ENCODE measurements at regions not wholly inside any gene's neighbourhood (a gene's known extent, or its start where the extent isn't known, plus 50 kb on each side); places are given as distances from the start of the nearest gene placed in this dataset.

GRCh38 chr11:92591521-92591920 is 366.9 kb downstream of the FAT3 start:
- peaks cover 19% of the 10 kb centered on the region for H3K27me3 ChIP-seq (ENCODE audit: low read depth)
- H3K27ac ChIP-seq (replicated peaks) = no peak overlapping the region
- intact Hi-C loops (cut with micrococcal nuclease) = no loop called here
- no peak for DNase-seq
- no peaks in the 10 kb centered on the region for H3K9me3 ChIP-seq (replicated peaks)
- H3K4me1 ChIP-seq = no peaks in the 10 kb centered on the region
- H3K4me3 ChIP-seq = no peak overlapping the region
- no peak for TF ChIP-seq CTCF (IDR thresholded peaks at IDR 0.05; ENCODE audit: borderline replicate concordance)
- H3K36me3 ChIP-seq = no peaks in the 10 kb centered on the region

- no peaks in the 10 kb centered on the region for H3K36me3 ChIP-seq
Observed at GRCh38 chr11:92594251-92594650, 369.6 kb downstream of the FAT3 start.

GRCh38 chr11:92595052-92595451 is 370.4 kb downstream of the FAT3 start:
- H3K27ac ChIP-seq (replicated peaks) = no peak overlapping the region
- DNase-seq = no peak
- TF ChIP-seq CTCF (IDR thresholded peaks at IDR 0.05; ENCODE audit: borderline replicate concordance) = no peak
- no peaks in the 10 kb centered on the region for H3K9me3 ChIP-seq (replicated peaks)
- H3K27me3 ChIP-seq (ENCODE audit: low read depth) = peaks cover 3% of the 10 kb centered on the region
- no peak overlapping the region for H3K4me3 ChIP-seq
- H3K36me3 ChIP-seq = no peaks in the 10 kb centered on the region
- intact Hi-C loops (cut with micrococcal nuclease) = no loop called here
- no peaks in the 10 kb centered on the region for H3K4me1 ChIP-seq

More at GRCh38 chr11:92594251-92594650, 369.6 kb downstream of the FAT3 start:
- H3K9me3 ChIP-seq (replicated peaks) = no peaks in the 10 kb centered on the region
- no peaks in the 10 kb centered on the region for H3K4me1 ChIP-seq
- no peak overlapping the region for H3K27ac ChIP-seq (replicated peaks)
- TF ChIP-seq CTCF (IDR thresholded peaks at IDR 0.05; ENCODE audit: borderline replicate concordance) = no peak
- H3K27me3 ChIP-seq (ENCODE audit: low read depth) = peaks cover 9% of the 10 kb centered on the region
- intact Hi-C loops (cut with micrococcal nuclease) = no loop called here
- no peak for DNase-seq
- H3K4me3 ChIP-seq = no peak overlapping the region

- intact Hi-C loops (cut with micrococcal nuclease) = no loop called here
- Histone ChIP-seq H3K9me3 (replicated peaks) (no peaks in the 10 kb centered on the region), H3K36me3 (no peaks in the 10 kb centered on the region), H3K27me3 (ENCODE audit: low read depth) (no peaks in the 10 kb centered on the region), H3K4me3 (no peak overlapping the region), H3K4me1 (no peaks in the 10 kb centered on the region), H3K27ac (replicated peaks) (no peak overlapping the region)
- TF ChIP-seq CTCF (IDR thresholded peaks at IDR 0.05; ENCODE audit: borderline replicate concordance) = no peak
- no peak for DNase-seq
Observed at GRCh38 chr11:92596596-92597317, 372.1 kb downstream of the FAT3 start.

GRCh38 chr11:92601048-92601447 is 368.4 kb upstream of the MTNR1B start:
- no peaks in the 10 kb centered on the region for H3K27me3 ChIP-seq (ENCODE audit: low read depth)
- no peaks in the 10 kb centered on the region for H3K36me3 ChIP-seq
- no peaks in the 10 kb centered on the region for H3K4me1 ChIP-seq
- no peaks in the 10 kb centered on the region for H3K9me3 ChIP-seq (replicated peaks)
- no peak overlapping the region for H3K4me3 ChIP-seq
- no peak for TF ChIP-seq CTCF (IDR thresholded peaks at IDR 0.05; ENCODE audit: borderline replicate concordance)
- no peak overlapping the region for H3K27ac ChIP-seq (replicated peaks)
- intact Hi-C loops (cut with micrococcal nuclease) = no loop called here
- no peak for DNase-seq

Measured in left ventricle myocardium inferior (tissue), 1 donor.